ENCODE measurements at regions not wholly inside any gene's neighbourhood (a gene's known extent, or its start where the extent isn't known, plus 50 kb on each side); places are given as distances from the start of the nearest gene placed in this dataset.
"Not testable (repeated sequence)": the region's sequence is repeated elsewhere in the genome, so short reads cannot be mapped to it uniquely, and the experiment has no call there.

GRCh38 chr4:95779447-95779846, 60.4 kb upstream of the PDHA2 start:
- H3K27ac Mint-ChIP-seq = no peak overlapping the region
- no peaks in the 10 kb centered on the region for H3K36me3 Mint-ChIP-seq
- DNase-seq = no peak
- no peaks in the 10 kb centered on the region for H3K27me3 Mint-ChIP-seq
- intact Hi-C loops (cut with micrococcal nuclease) = no loop called here
- POLR2A ChIA-PET = no interaction called here
- no peaks in the 10 kb centered on the region for H3K4me1 Mint-ChIP-seq (ENCODE audit: low read depth)
- CTCF ChIA-PET = no interaction called here
- no peak overlapping the region for H3K4me3 Mint-ChIP-seq
- H3K9me3 Mint-ChIP-seq = peaks cover 4% of the 10 kb centered on the region

- ChIA-PET CTCF (no interaction called here), POLR2A (no interaction called here)
- no peaks in the 10 kb centered on the region for H3K27me3 Mint-ChIP-seq
- H3K4me3 Mint-ChIP-seq = no peak overlapping the region
- no peaks in the 10 kb centered on the region for H3K4me1 Mint-ChIP-seq (ENCODE audit: low read depth)
- intact Hi-C loops (cut with micrococcal nuclease) = no loop called here
- no peak for DNase-seq
- H3K36me3 Mint-ChIP-seq = no peaks in the 10 kb centered on the region
- H3K27ac Mint-ChIP-seq = no peak overlapping the region
- peaks cover 4% of the 10 kb centered on the region for H3K9me3 Mint-ChIP-seq
Observed at GRCh38 chr4:95778666-95779065, 61.2 kb upstream of the PDHA2 start.

GRCh38 chr4:95770605-95771004, 69.3 kb upstream of the PDHA2 start:
- POLR2A ChIA-PET, H3K27ac Mint-ChIP-seq, H3K4me3 Mint-ChIP-seq: not testable (repeated sequence)

GRCh38 chr4:95764961-95765360, 74.9 kb upstream of the PDHA2 start:
- no peak overlapping the region for H3K4me3 Mint-ChIP-seq
- ChIA-PET CTCF (no interaction called here), POLR2A (no interaction called here)

More at GRCh38 chr4:95770605-95771004, 69.3 kb upstream of the PDHA2 start:
- H3K36me3 Mint-ChIP-seq; intact Hi-C loops (cut with micrococcal nuclease); H3K9me3 Mint-ChIP-seq; H3K4me1 Mint-ChIP-seq (ENCODE audit: low read depth); DNase-seq; CTCF ChIA-PET; H3K27me3 Mint-ChIP-seq: not testable (repeated sequence)

GRCh38 chr4:95761871-95762270, 78.0 kb upstream of the PDHA2 start:
- no peaks in the 10 kb centered on the region for H3K36me3 Mint-ChIP-seq
- POLR2A ChIA-PET = no interaction called here
- H3K9me3 Mint-ChIP-seq = no peaks in the 10 kb centered on the region
- CTCF ChIA-PET = no interaction called here
- H3K27me3 Mint-ChIP-seq = peaks cover 3% of the 10 kb centered on the region
- H3K4me3 Mint-ChIP-seq = no peak overlapping the region
- no peak overlapping the region for H3K27ac Mint-ChIP-seq
- intact Hi-C loops (cut with micrococcal nuclease) = no loop called here
- no peaks in the 10 kb centered on the region for H3K4me1 Mint-ChIP-seq (ENCODE audit: low read depth)
- no peak for DNase-seq

More at GRCh38 chr4:95764961-95765360, 74.9 kb upstream of the PDHA2 start:
- intact Hi-C loops (cut with micrococcal nuclease) = no loop called here
- no peak for DNase-seq
- Mint-ChIP-seq H3K4me1 (ENCODE audit: low read depth) (no peaks in the 10 kb centered on the region), H3K27me3 (peaks cover 3% of the 10 kb centered on the region), H3K36me3 (no peaks in the 10 kb centered on the region), H3K9me3 (peaks cover 3% of the 10 kb centered on the region), H3K27ac (no peak overlapping the region)

GRCh38 chr4:95761426-95761825, 78.5 kb upstream of the PDHA2 start:
- no peak for DNase-seq
- CTCF ChIA-PET = no interaction called here
- H3K27ac Mint-ChIP-seq = no peak overlapping the region
- no peak overlapping the region for H3K4me3 Mint-ChIP-seq
- intact Hi-C loops (cut with micrococcal nuclease) = no loop called here
- POLR2A ChIA-PET = no interaction called here
- H3K27me3 Mint-ChIP-seq = peaks cover 3% of the 10 kb centered on the region
- no peaks in the 10 kb centered on the region for H3K9me3 Mint-ChIP-seq
- H3K36me3 Mint-ChIP-seq = no peaks in the 10 kb centered on the region
- H3K4me1 Mint-ChIP-seq (ENCODE audit: low read depth) = no peaks in the 10 kb centered on the region

- H3K4me3 Mint-ChIP-seq; intact Hi-C loops (cut with micrococcal nuclease); H3K9me3 Mint-ChIP-seq; POLR2A ChIA-PET; H3K36me3 Mint-ChIP-seq; H3K27ac Mint-ChIP-seq; H3K27me3 Mint-ChIP-seq; CTCF ChIA-PET; H3K4me1 Mint-ChIP-seq (ENCODE audit: low read depth); DNase-seq: not testable (repeated sequence)
Observed at GRCh38 chr4:95760646-95761045, 79.2 kb upstream of the PDHA2 start.

GRCh38 chr4:95758001-95758400, 81.9 kb upstream of the PDHA2 start:
- Mint-ChIP-seq H3K36me3 (no peaks in the 10 kb centered on the region), H3K9me3 (no peaks in the 10 kb centered on the region), H3K27me3 (peaks cover 3% of the 10 kb centered on the region), H3K27ac (no peak overlapping the region), H3K4me3 (no peak overlapping the region), H3K4me1 (ENCODE audit: low read depth) (no peaks in the 10 kb centered on the region)
- DNase-seq = no peak
- CTCF ChIA-PET = no interaction called here
- intact Hi-C loops (cut with micrococcal nuclease) = no loop called here
- POLR2A ChIA-PET = no interaction called here

- no peaks in the 10 kb centered on the region for H3K4me1 Mint-ChIP-seq (ENCODE audit: low read depth)
- no peak overlapping the region for H3K27ac Mint-ChIP-seq
- no peaks in the 10 kb centered on the region for H3K9me3 Mint-ChIP-seq
- no peak for DNase-seq
- no peaks in the 10 kb centered on the region for H3K36me3 Mint-ChIP-seq
- H3K27me3 Mint-ChIP-seq = no peaks in the 10 kb centered on the region
- POLR2A ChIA-PET = no interaction called here
- H3K4me3 Mint-ChIP-seq = no peak overlapping the region
- intact Hi-C loops (cut with micrococcal nuclease) = no loop called here
- CTCF ChIA-PET = no interaction called here
Observed at GRCh38 chr4:95754667-95755066, 85.2 kb upstream of the PDHA2 start.

GRCh38 chr4:95749204-95749603, 90.7 kb upstream of the PDHA2 start:
- intact Hi-C loops (cut with micrococcal nuclease) = no loop called here
- H3K36me3 Mint-ChIP-seq = no peaks in the 10 kb centered on the region
- H3K4me1 Mint-ChIP-seq (ENCODE audit: low read depth) = no peaks in the 10 kb centered on the region
- ChIA-PET POLR2A (no interaction called here), CTCF (no interaction called here)
- H3K27me3 Mint-ChIP-seq = no peaks in the 10 kb centered on the region
- H3K4me3 Mint-ChIP-seq = no peak overlapping the region
- H3K27ac Mint-ChIP-seq = no peak overlapping the region
- DNase-seq = no peak
- H3K9me3 Mint-ChIP-seq = no peaks in the 10 kb centered on the region

- Mint-ChIP-seq H3K27ac (no peak overlapping the region), H3K4me3 (no peak overlapping the region), H3K36me3 (no peaks in the 10 kb centered on the region), H3K27me3 (no peaks in the 10 kb centered on the region), H3K4me1 (ENCODE audit: low read depth) (no peaks in the 10 kb centered on the region), H3K9me3 (peaks cover 7% of the 10 kb centered on the region)
- DNase-seq = no peak
- CTCF ChIA-PET = no interaction called here
- POLR2A ChIA-PET = no interaction called here
- intact Hi-C loops (cut with micrococcal nuclease) = no loop called here
Observed at GRCh38 chr4:95742872-95743271, 97.0 kb upstream of the PDHA2 start.

GRCh38 chr4:95742179-95742578, 97.7 kb upstream of the PDHA2 start:
- DNase-seq = no peak
- ChIA-PET POLR2A (no interaction called here), CTCF (no interaction called here)
- H3K4me1 Mint-ChIP-seq (ENCODE audit: low read depth) = no peaks in the 10 kb centered on the region
- H3K27ac Mint-ChIP-seq = no peak overlapping the region
- H3K4me3 Mint-ChIP-seq = no peak overlapping the region
- intact Hi-C loops (cut with micrococcal nuclease) = no loop called here
- no peaks in the 10 kb centered on the region for H3K27me3 Mint-ChIP-seq
- H3K36me3 Mint-ChIP-seq = no peaks in the 10 kb centered on the region
- H3K9me3 Mint-ChIP-seq = peaks cover 7% of the 10 kb centered on the region

GRCh38 chr4:95732061-95732460, 107.8 kb upstream of the PDHA2 start:
- ChIA-PET POLR2A (no interaction called here), CTCF (no interaction called here)
- intact Hi-C loops (cut with micrococcal nuclease) = no loop called here
- Mint-ChIP-seq H3K9me3 (no peaks in the 10 kb centered on the region), H3K4me3 (no peak overlapping the region), H3K27me3 (no peaks in the 10 kb centered on the region), H3K27ac (no peak overlapping the region), H3K36me3 (no peaks in the 10 kb centered on the region), H3K4me1 (ENCODE audit: low read depth) (no peaks in the 10 kb centered on the region)
- no peak for DNase-seq

- Mint-ChIP-seq H3K4me3 (no peak overlapping the region), H3K4me1 (ENCODE audit: low read depth) (no peaks in the 10 kb centered on the region), H3K27ac (no peak overlapping the region), H3K36me3 (no peaks in the 10 kb centered on the region), H3K9me3 (no peaks in the 10 kb centered on the region), H3K27me3 (no peaks in the 10 kb centered on the region)
- ChIA-PET POLR2A (no interaction called here), CTCF (no interaction called here)
- DNase-seq = no peak
- intact Hi-C loops (cut with micrococcal nuclease) = no loop called here
Observed at GRCh38 chr4:95729596-95729995, 110.3 kb upstream of the PDHA2 start.
